K562 (cell line): ENCODE measurements at regions not wholly inside any gene's neighbourhood (a gene's known extent, or its start where the extent isn't known, plus 50 kb on each side); places are given as distances from the start of the nearest gene placed in this dataset.

Experiments
- ATAC-seq: fragments of 200-7000 bp; cut with Tn5 transposase; 3 replicates; pipeline ENCODE4 v1.9.1; 2020; ENCODE audit warnings: moderate library complexity
- BruUV-seq: library from RNA; stranded (reverse); fragments of 400-500 nt; replicated peaks from 2 replicates; lab custom pipeline; 2021; lab: Mats Ljungman, UMichigan
- CTCF ChIA-PET: fragments of 300-600 bp; formaldehyde crosslinking; extraction: SDS; loops from one replicate; lab custom pipeline; 2021; ENCODE audit warnings: low intra/inter-chr PET ratio; lab: Yijun Ruan, JAX
- POLR2A ChIA-PET: fragments of 300-600, 350-650 bp; sonication (Branson Sonifier 250); formaldehyde crosslinking; extraction: SDS; loops from one replicate; lab custom pipeline; 2021; ENCODE audit warnings: antibody characterized with exemption, inconsistent platforms; lab: Yijun Ruan, JAX
- DNase-seq, 4 experiments: peaks; one replicate each; pipeline versions ENCODE4 v3.0.0 to v3.0.0-alpha.2; 2011 to 2018; ENCODE audit warnings: low spot score in 3 of 4, mixed read lengths in 3 of 4; ENCODE audit errors: extremely low read depth in 1 of 4
- FAIRE-seq: peaks from 2 replicates; lab custom pipeline; 2011; peaks lifted over from hg19 to GRCh38; lab: Jason Lieb, UNC
- H2AFZ ChIP-seq: 2 replicates; pipeline ENCODE4 v1.6.0; 2011; ENCODE audit warnings: low read depth, low read length, control low read depth, inconsistent platforms
- H3K27ac ChIP-seq: fragments of 200-600 bp; 3 replicates; pipeline ENCODE4 v1.8.0; 2011; ENCODE audit warnings: low read depth, mild to moderate bottlenecking, control low read depth, inconsistent platforms, low read length, moderate library complexity, mixed read lengths; ENCODE audit errors: extremely low read depth
- H3K27me3 ChIP-seq, 2 experiments: fragments of 300-600 bp in 1 of 2; 2 replicates in 1 of 2; 3 replicates in 1 of 2; pipeline versions ENCODE4 v1.6.0 to v1.8.0; 2011; ENCODE audit warnings: inconsistent platforms in 2 of 2, low read length in 2 of 2, mild to moderate bottlenecking in 1 of 2, mixed read lengths in 1 of 2, moderate library complexity in 1 of 2; ENCODE audit not compliant: control insufficient read depth in 2 of 2, insufficient read depth in 2 of 2
- H3K36me3 ChIP-seq: fragments of 300-600 bp; 3 replicates; pipeline ENCODE4 v1.8.0; 2011; ENCODE audit warnings: mild to moderate bottlenecking, low read length, inconsistent platforms; ENCODE audit not compliant: control insufficient read depth, insufficient read depth
- H3K4me1 ChIP-seq, 2 experiments: fragments of 200-600 bp in 1 of 2; replicated peaks in 1 of 2; 2 replicates in 1 of 2; 3 replicates in 1 of 2; pipeline versions ENCODE4 v1.5.1 to v1.8.0; 2011; ENCODE audit warnings: inconsistent platforms in 2 of 2, low read length in 2 of 2, mild to moderate bottlenecking in 1 of 2, mixed read lengths in 1 of 2, moderate library complexity in 1 of 2; ENCODE audit not compliant: control insufficient read depth in 2 of 2, insufficient read depth in 2 of 2
- H3K4me2 ChIP-seq: 2 replicates; pipeline ENCODE4 v1.6.1; 2011; ENCODE audit warnings: low read length, control low read depth, inconsistent platforms, mixed read lengths; ENCODE audit not compliant: insufficient read depth
- H3K4me3 ChIP-seq: fragments of 200-600 bp; sonication (generic), shearing (Covaris generic); 2 replicates; pipeline ENCODE4 v1.5.1; 2016; ENCODE audit warnings: control low read depth, inconsistent platforms
- H3K79me2 ChIP-seq: fragments of 200-600 bp; 3 replicates; pipeline ENCODE4 v1.8.0; 2011; ENCODE audit warnings: low read length, inconsistent platforms; ENCODE audit not compliant: control insufficient read depth, insufficient read depth
- H3K9ac ChIP-seq, 2 experiments: 2 replicates each; pipeline versions ENCODE4 v1.6.0 to v1.6.1; 2011; ENCODE audit warnings: low read depth in 2 of 2, low read length in 2 of 2, control low read depth in 1 of 2, inconsistent platforms in 1 of 2, mild to moderate bottlenecking in 1 of 2, mixed read lengths in 1 of 2; ENCODE audit not compliant: insufficient read depth in 1 of 2
- H3K9me1 ChIP-seq: one replicate; pipeline ENCODE4 v1.6.0; 2011; ENCODE audit warnings: inconsistent platforms, mild to moderate bottlenecking, low read length, moderate library complexity; ENCODE audit not compliant: control insufficient read depth, insufficient read depth
- H3K9me3 ChIP-seq: replicated peaks from 2 replicates; pipeline ENCODE4 v1.5.1; 2011; ENCODE audit warnings: low read depth, low read length, inconsistent platforms; ENCODE audit not compliant: control insufficient read depth, insufficient read depth
- H4K20me1 ChIP-seq: replicated peaks from 2 replicates; pipeline ENCODE4 v1.6.1; 2011; ENCODE audit warnings: low read length, inconsistent platforms, mixed read lengths; ENCODE audit not compliant: control insufficient read depth, insufficient read depth
- BRF1 ChIP-seq: IDR thresholded peaks from 3 replicates; pipeline ENCODE4 v1.6.1; 2011; ENCODE audit warnings: borderline replicate concordance, mild to moderate bottlenecking; ENCODE audit not compliant: insufficient read length; ENCODE audit errors: extremely low read depth
- CTBP1 ChIP-seq: fragments of 450-650 bp; IDR thresholded peaks from 2 replicates; pipeline ENCODE4 v1.6.1; 2016; ENCODE audit warnings: borderline replicate concordance
- IRF9 ChIP-seq: fragments of 450-650 bp; IDR thresholded peaks from 2 replicates; pipeline ENCODE4 v1.6.1; 2016; ENCODE audit warnings: missing biosample characterization, missing genetic modification characterization
- KDM2B ChIP-seq: fragments of 250-450 bp; sonication (Bioruptor Pico); IDR thresholded peaks from 2 replicates; pipeline ENCODE4 v1.8.0; 2021; ENCODE audit warnings: mild to moderate bottlenecking, moderate library complexity
- OTX1 ChIP-seq: fragments of 450-650 bp; formaldehyde crosslinking; IDR thresholded peaks from 2 replicates; pipeline ENCODE4 v1.4.0; 2022; ENCODE audit warnings: mild to moderate bottlenecking
- POLR3G ChIP-seq: IDR thresholded peaks from 2 replicates; pipeline ENCODE4 v1.6.1; 2011; ENCODE audit not compliant: insufficient read length, insufficient replicate concordance; ENCODE audit errors: extremely low read depth
- RB1 ChIP-seq: fragments of 450-650 bp; IDR thresholded peaks from 2 replicates; pipeline ENCODE4 v1.6.1; 2017; ENCODE audit warnings: low read depth, mild to moderate bottlenecking
- RBFOX2 ChIP-seq: fragments of 200-400 bp; formaldehyde crosslinking; IDR thresholded peaks from 2 replicates; pipeline ENCODE4 v1.6.1; 2017; ENCODE audit warnings: low read depth, mild to moderate bottlenecking, low read length, moderate library complexity
- WGBS: fragments of 100-300 bp; shearing (Covaris generic); methylation state at CpG from one replicate; pipeline ENCODE4 v1.1.6; 2016; ENCODE audit warnings: low coverage, mixed read lengths; ENCODE audit not compliant: insufficient coverage; ENCODE audit errors: missing lambda C conversion rate; 5-methylcytosine and 5-hydroxymethylcytosine counted together
- in situ Hi-C: fragments of 300-500 bp; cut with MboI; formaldehyde crosslinking; loops from 4 replicates; pipeline ENCODE4 v1.15.0; 2018; ENCODE audit warnings: inconsistent platforms, mixed read lengths
- intact Hi-C: fragments of 100-400 bp; cut with micrococcal nuclease; formaldehyde crosslinking; loops from 2 replicates; pipeline ENCODE4 v1.14.2; 2022
- TF ChIP-seq, protein P1 (sequence below): IDR thresholded peaks from 2 replicates; pipeline ENCODE4 v1.6.1; 2014; ENCODE audit warnings: antibody characterized with exemption
- TF ChIP-seq, protein P2 (sequence below): fragments of 450-650 bp; IDR thresholded peaks from 2 replicates; pipeline ENCODE4 v1.7.0; 2016; ENCODE audit warnings: borderline replicate concordance

DNA sequence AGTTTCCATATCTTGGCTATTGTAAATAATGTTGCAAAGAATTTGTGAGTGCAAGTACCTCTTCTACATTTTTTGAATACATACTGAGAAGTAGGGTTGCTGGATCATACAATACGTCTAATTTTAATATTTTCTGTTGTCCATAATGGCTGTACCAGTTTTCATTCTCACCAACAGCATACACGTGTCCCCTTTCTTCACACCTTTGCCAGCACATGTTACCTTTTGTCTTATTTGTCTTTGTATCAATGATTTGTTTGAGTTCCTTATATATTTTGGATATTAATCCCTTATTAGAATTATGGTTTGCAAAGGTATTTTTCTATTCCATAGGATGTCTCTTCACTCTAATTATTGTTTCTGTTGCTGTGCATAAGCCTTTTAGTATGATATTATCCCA lies 904.3 kb downstream of the METTL15 start:
- Histone ChIP-seq H3K27ac (no peak overlapping the region), H3K27me3 (no peaks in the 10 kb centered on the region), H3K9me3 (no peaks in the 10 kb centered on the region), H3K36me3 (no peaks in the 10 kb centered on the region), H3K4me1 (no peaks in the 10 kb centered on the region), H3K9ac (no peak overlapping the region), H3K4me3 (no peak overlapping the region), H3K79me2 (no peaks in the 10 kb centered on the region), H4K20me1 (no peaks in the 10 kb centered on the region), H2AFZ (no peak overlapping the region), H3K4me2 (no peak overlapping the region), H3K9me1 (no peaks in the 10 kb centered on the region)
- ChIA-PET CTCF (no interaction called here), POLR2A (no interaction called here)
- 0% methylated on average over 2 of the region's 2 CpGs for WGBS
- in situ Hi-C loops (no loop called here), intact Hi-C loops (no loop called here)
- DNase-seq (no peak), ATAC-seq (no peak), FAIRE-seq (no peak)
- TF ChIP-seq, protein P1, sequence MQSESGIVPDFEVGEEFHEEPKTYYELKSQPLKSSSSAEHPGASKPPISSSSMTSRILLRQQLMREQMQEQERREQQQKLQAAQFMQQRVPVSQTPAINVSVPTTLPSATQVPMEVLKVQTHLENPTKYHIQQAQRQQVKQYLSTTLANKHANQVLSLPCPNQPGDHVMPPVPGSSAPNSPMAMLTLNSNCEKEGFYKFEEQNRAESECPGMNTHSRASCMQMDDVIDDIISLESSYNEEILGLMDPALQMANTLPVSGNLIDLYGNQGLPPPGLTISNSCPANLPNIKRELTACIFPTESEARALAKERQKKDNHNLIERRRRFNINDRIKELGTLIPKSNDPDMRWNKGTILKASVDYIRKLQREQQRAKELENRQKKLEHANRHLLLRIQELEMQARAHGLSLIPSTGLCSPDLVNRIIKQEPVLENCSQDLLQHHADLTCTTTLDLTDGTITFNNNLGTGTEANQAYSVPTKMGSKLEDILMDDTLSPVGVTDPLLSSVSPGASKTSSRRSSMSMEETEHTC, result no peak
- no peak for TF ChIP-seq IRF9 (tag)
- TF ChIP-seq, protein P2, sequence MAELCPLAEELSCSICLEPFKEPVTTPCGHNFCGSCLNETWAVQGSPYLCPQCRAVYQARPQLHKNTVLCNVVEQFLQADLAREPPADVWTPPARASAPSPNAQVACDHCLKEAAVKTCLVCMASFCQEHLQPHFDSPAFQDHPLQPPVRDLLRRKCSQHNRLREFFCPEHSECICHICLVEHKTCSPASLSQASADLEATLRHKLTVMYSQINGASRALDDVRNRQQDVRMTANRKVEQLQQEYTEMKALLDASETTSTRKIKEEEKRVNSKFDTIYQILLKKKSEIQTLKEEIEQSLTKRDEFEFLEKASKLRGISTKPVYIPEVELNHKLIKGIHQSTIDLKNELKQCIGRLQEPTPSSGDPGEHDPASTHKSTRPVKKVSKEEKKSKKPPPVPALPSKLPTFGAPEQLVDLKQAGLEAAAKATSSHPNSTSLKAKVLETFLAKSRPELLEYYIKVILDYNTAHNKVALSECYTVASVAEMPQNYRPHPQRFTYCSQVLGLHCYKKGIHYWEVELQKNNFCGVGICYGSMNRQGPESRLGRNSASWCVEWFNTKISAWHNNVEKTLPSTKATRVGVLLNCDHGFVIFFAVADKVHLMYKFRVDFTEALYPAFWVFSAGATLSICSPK, result no peak
- no peak for TF ChIP-seq KDM2B (CRISPR knock-in tag)
- TF ChIP-seq RBFOX2, result no peak
- TF ChIP-seq RB1, result no peak
- TF ChIP-seq POLR3G, result no peak
- no peak for TF ChIP-seq OTX1 (CRISPR knock-in tag)
- TF ChIP-seq CTBP1, result no peak
- TF ChIP-seq BRF1, result no peak
- no TSS peak for BruUV-seq
